ENCODE measurements at regions not wholly inside any gene's neighbourhood (a gene's known extent, or its start where the extent isn't known, plus 50 kb on each side); places are given as distances from the start of the nearest gene placed in this dataset.

GRCh38 chr2:175398848-175399247 lies 217.3 kb upstream of the ATP5MC3 start:
- H3K27me3 ChIP-seq (ENCODE audit: control insufficient read depth, insufficient read depth, low read length): peaks cover 2% of the 10 kb centered on the region
- DNase-seq (ENCODE audit: low read depth, low spot score): no peak
- POLR2A ChIA-PET: no interaction called here
- CTCF ChIA-PET: no interaction called here
- no peak overlapping the region for H3K27ac ChIP-seq (ENCODE audit: low read depth, low read length)
- no peak overlapping the region for H3K4me3 ChIP-seq (ENCODE audit: low read depth, low read length)
- H3K9me3 ChIP-seq (ENCODE audit: control insufficient read depth, insufficient read depth, low read length): no peaks in the 10 kb centered on the region
- no peak for TF ChIP-seq CTCF (IDR thresholded peaks at IDR 0.05; ENCODE audit: low read depth, low read length)

- CTCF ChIA-PET: no interaction called here
- H3K9me3 ChIP-seq (ENCODE audit: control insufficient read depth, insufficient read depth, low read length): no peaks in the 10 kb centered on the region
- TF ChIP-seq CTCF (IDR thresholded peaks at IDR 0.05; ENCODE audit: low read depth, low read length): no peak
These were observed 215.2 kb upstream of the ATP5MC3 start for GRCh38 chr2:175396696-175397095.

DNA sequence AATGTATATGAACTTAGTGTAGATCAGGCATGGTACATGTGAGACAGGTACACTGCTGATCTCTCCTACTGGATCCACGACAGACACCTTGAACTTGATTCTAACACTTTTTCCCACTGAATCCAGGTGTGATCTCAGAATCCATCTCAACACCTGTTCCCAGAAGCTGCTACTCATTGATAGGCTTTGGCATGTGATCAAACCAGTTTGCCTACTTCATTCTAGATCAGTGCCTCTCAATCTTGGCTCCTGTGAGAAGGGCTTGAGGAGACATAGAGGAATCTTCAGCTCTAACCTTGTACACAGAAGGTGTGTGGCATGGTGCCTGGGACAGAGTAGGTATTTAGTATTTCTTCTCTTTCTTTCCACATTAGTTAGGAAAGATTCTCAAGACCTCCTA lies 212.3 kb upstream of the ATP5MC3 start:
- Histone ChIP-seq H3K4me3 (ENCODE audit: low read depth, low read length) (no peak overlapping the region), H3K27ac (ENCODE audit: low read depth, low read length) (no peak overlapping the region), H3K27me3 (ENCODE audit: control insufficient read depth, insufficient read depth, low read length) (no peaks in the 10 kb centered on the region), H3K9me3 (ENCODE audit: control insufficient read depth, insufficient read depth, low read length) (no peaks in the 10 kb centered on the region)
- no peak for TF ChIP-seq CTCF (IDR thresholded peaks at IDR 0.05; ENCODE audit: low read depth, low read length)
- no peak for DNase-seq (ENCODE audit: low read depth, low spot score)
- ChIA-PET CTCF (no interaction called here), POLR2A (no interaction called here)

More at GRCh38 chr2:175396696-175397095, 215.2 kb upstream of the ATP5MC3 start:
- no peak for DNase-seq (ENCODE audit: low read depth, low spot score)
- Histone ChIP-seq H3K27me3 (ENCODE audit: control insufficient read depth, insufficient read depth, low read length) (peaks cover 2% of the 10 kb centered on the region), H3K27ac (ENCODE audit: low read depth, low read length) (no peak overlapping the region), H3K4me3 (ENCODE audit: low read depth, low read length) (no peak overlapping the region)
- POLR2A ChIA-PET: no interaction called here

DNA sequence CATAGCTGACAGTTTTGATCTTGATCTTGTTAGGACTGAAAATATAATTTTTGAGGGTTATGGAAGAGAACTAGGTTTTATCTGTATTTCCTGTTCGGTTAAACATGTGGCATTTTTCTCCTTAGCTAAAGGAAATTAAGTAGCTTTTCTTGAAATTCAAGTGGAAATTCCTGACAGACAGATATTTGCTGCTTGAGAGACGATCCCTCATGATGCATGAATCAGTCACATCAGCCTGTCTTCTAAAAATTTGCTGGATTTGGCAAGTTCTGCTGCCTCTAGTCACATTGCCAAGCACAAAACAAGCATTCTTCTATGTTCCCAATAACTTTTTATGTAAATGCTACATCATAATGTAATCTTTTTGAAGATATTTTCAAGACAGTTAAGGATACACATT lies 201.8 kb upstream of the ATP5MC3 start:
- Histone ChIP-seq H3K4me3 (ENCODE audit: low read depth, low read length) (no peak overlapping the region), H3K27ac (ENCODE audit: low read depth, low read length) (no peak overlapping the region), H3K9me3 (ENCODE audit: control insufficient read depth, insufficient read depth, low read length) (no peaks in the 10 kb centered on the region), H3K27me3 (ENCODE audit: control insufficient read depth, insufficient read depth, low read length) (no peaks in the 10 kb centered on the region)
- POLR2A ChIA-PET: no interaction called here
- CTCF ChIA-PET: no interaction called here
- no peak for DNase-seq (ENCODE audit: low read depth, low spot score)
- no peak for TF ChIP-seq CTCF (IDR thresholded peaks at IDR 0.05; ENCODE audit: low read depth, low read length)

GRCh38 chr2:175373729-175374128 lies 192.2 kb upstream of the ATP5MC3 start:
- TF ChIP-seq CTCF (IDR thresholded peaks at IDR 0.05; ENCODE audit: low read depth, low read length): no peak
- H3K9me3 ChIP-seq (ENCODE audit: control insufficient read depth, insufficient read depth, low read length): no peaks in the 10 kb centered on the region
- no peaks in the 10 kb centered on the region for H3K27me3 ChIP-seq (ENCODE audit: control insufficient read depth, insufficient read depth, low read length)
- DNase-seq (ENCODE audit: low read depth, low spot score): no peak
- no peak overlapping the region for H3K4me3 ChIP-seq (ENCODE audit: low read depth, low read length)
- ChIA-PET CTCF (interaction anchor here (0.6 kb wide), 1 partner anchor 1260 kb away, joined by 4 read pairs; no protein-coding TSS in a partner anchor), POLR2A (no interaction called here)
- H3K27ac ChIP-seq (ENCODE audit: low read depth, low read length): no peak overlapping the region
